Esophagus muscularis mucosa (tissue), 3 donors: ENCODE measurements at regions not wholly inside any gene's neighbourhood (a gene's known extent, or its start where the extent isn't known, plus 50 kb on each side); places are given as distances from the start of the nearest gene placed in this dataset.

Experiments used
- POLR2A ChIP-seq: fragments of 450-650 bp; IDR thresholded peaks from one replicate; pipeline ENCODE4 v1.6.1; 2017; ENCODE audit warnings: antibody characterized with exemption, moderate library complexity, mild to moderate bottlenecking, low read depth
- POLR2AphosphoS5 ChIP-seq, 2 donors: sonication (generic); formaldehyde crosslinking; IDR thresholded peaks; one replicate each; pipeline ENCODE4 v1.6.1; 2017; ENCODE audit warnings: antibody characterized with exemption in 2 of 2
- TF ChIP-seq, protein P1 (sequence below), 3 experiments: fragments of 200-600 bp in 2 of 3; fragments of 450-650 bp in 1 of 3; sonication (generic) in 2 of 3; IDR thresholded peaks; one replicate each; pipeline ENCODE4 v1.5.1; 2017 to 2019; ENCODE audit warnings: antibody characterized with exemption in 3 of 3, mild to moderate bottlenecking in 2 of 3, moderate library complexity in 1 of 3

DNA sequence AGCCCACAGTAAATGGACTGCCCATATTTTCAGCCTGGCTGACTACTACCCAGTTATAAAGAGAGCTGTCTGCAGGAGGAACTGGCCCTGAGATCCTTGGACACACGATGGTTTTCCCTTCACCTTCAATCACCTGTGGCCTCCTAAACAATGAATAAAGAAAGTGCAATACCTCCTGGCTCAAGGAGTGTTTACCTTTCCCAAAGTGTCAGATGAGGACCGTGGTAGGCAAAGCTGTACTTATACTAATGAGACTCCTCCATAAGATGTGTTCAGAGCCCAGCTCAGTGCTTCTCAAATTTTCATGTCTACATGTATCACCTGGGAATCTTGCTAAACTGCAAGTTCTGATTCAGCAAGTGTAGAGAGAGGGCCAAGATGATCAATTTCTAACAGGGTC lies 284.5 kb upstream of the VLDLR start:
- TF ChIP-seq, protein P1, sequence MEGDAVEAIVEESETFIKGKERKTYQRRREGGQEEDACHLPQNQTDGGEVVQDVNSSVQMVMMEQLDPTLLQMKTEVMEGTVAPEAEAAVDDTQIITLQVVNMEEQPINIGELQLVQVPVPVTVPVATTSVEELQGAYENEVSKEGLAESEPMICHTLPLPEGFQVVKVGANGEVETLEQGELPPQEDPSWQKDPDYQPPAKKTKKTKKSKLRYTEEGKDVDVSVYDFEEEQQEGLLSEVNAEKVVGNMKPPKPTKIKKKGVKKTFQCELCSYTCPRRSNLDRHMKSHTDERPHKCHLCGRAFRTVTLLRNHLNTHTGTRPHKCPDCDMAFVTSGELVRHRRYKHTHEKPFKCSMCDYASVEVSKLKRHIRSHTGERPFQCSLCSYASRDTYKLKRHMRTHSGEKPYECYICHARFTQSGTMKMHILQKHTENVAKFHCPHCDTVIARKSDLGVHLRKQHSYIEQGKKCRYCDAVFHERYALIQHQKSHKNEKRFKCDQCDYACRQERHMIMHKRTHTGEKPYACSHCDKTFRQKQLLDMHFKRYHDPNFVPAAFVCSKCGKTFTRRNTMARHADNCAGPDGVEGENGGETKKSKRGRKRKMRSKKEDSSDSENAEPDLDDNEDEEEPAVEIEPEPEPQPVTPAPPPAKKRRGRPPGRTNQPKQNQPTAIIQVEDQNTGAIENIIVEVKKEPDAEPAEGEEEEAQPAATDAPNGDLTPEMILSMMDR (IDR thresholded peaks at IDR 0.05): no peak
- TF ChIP-seq POLR2A (no peak), POLR2AphosphoS5 (IDR thresholded peaks at IDR 0.05) (no peak)
